ENCODE measurements at regions not wholly inside any gene's neighbourhood (a gene's known extent, or its start where the extent isn't known, plus 50 kb on each side); places are given as distances from the start of the nearest gene placed in this dataset.
A peak's percentile ranks its signal among the peaks of the same experiment; 100 is the strongest.

DNA sequence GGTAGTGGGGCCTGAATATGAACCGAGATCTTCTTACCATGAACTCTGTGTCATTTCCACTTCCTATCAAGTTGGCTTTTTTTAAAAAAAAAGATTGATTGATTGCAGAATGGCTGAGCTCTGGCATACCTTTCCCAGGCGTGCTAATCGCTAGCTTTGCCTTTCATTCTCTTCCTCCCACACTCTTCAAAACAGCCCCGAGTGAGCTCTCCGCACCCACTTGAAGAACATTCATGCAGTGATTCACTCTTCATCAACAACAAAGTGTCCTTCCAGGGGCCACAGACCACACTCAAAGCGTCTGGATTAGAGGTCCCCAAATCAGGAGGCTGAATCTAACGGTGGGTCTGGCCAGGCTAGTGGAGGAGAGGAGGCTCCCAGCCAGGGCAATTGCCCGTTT, 96.3 kb upstream of the GALNT2 start:
- Mint-ChIP-seq H3K4me1 (no peaks in the 10 kb centered on the region), H3K4me3 (no peak overlapping the region), H3K36me3 (peaks cover 8% of the 10 kb centered on the region), H3K27me3 (ENCODE audit: low read depth) (no peaks in the 10 kb centered on the region), H3K9me3 (peaks cover 17% of the 10 kb centered on the region), H3K27ac (no peak overlapping the region)
- no peak for ATAC-seq
- TF ChIP-seq NR1H2 (CRISPR knock-in tag; IDR thresholded peaks at IDR 0.05): no peak
- TF ChIP-seq TEAD4 (CRISPR knock-in tag; IDR thresholded peaks at IDR 0.05): no peak
- TF ChIP-seq SMAD4 (CRISPR knock-in tag; IDR thresholded peaks at IDR 0.05): no peak
- TF ChIP-seq NR3C1 (CRISPR knock-in tag; conservative IDR thresholded peaks at IDR 0.05; ENCODE audit: low read depth): no peak
- TF ChIP-seq, protein P1, sequence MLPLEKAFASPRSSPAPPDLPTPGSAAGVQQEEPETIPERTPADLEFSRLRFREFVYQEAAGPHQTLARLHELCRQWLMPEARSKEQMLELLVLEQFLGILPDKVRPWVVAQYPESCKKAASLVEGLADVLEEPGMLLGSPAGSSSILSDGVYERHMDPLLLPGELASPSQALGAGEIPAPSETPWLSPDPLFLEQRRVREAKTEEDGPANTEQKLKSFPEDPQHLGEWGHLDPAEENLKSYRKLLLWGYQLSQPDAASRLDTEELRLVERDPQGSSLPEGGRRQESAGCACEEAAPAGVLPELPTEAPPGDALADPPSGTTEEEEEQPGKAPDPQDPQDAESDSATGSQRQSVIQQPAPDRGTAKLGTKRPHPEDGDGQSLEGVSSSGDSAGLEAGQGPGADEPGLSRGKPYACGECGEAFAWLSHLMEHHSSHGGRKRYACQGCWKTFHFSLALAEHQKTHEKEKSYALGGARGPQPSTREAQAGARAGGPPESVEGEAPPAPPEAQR (CRISPR knock-in tag; IDR thresholded peaks at IDR 0.05): no peak
- TF ChIP-seq MXD4 (CRISPR knock-in tag; IDR thresholded peaks at IDR 0.05; ENCODE audit: borderline replicate concordance): no peak
- TF ChIP-seq ZNF263 (CRISPR knock-in tag; IDR thresholded peaks at IDR 0.05; ENCODE audit: low read depth): no peak
- no peak for TF ChIP-seq CBFB (CRISPR knock-in tag; IDR thresholded peaks at IDR 0.05; ENCODE audit: low read depth)
- TF ChIP-seq, protein P2, sequence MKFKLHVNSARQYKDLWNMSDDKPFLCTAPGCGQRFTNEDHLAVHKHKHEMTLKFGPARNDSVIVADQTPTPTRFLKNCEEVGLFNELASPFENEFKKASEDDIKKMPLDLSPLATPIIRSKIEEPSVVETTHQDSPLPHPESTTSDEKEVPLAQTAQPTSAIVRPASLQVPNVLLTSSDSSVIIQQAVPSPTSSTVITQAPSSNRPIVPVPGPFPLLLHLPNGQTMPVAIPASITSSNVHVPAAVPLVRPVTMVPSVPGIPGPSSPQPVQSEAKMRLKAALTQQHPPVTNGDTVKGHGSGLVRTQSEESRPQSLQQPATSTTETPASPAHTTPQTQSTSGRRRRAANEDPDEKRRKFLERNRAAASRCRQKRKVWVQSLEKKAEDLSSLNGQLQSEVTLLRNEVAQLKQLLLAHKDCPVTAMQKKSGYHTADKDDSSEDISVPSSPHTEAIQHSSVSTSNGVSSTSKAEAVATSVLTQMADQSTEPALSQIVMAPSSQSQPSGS (CRISPR knock-in tag; IDR thresholded peaks at IDR 0.05; ENCODE audit: borderline replicate concordance, low read depth): no peak
- TF ChIP-seq JUN (CRISPR knock-in tag; IDR thresholded peaks at IDR 0.05): no peak
- TF ChIP-seq, protein P3, sequence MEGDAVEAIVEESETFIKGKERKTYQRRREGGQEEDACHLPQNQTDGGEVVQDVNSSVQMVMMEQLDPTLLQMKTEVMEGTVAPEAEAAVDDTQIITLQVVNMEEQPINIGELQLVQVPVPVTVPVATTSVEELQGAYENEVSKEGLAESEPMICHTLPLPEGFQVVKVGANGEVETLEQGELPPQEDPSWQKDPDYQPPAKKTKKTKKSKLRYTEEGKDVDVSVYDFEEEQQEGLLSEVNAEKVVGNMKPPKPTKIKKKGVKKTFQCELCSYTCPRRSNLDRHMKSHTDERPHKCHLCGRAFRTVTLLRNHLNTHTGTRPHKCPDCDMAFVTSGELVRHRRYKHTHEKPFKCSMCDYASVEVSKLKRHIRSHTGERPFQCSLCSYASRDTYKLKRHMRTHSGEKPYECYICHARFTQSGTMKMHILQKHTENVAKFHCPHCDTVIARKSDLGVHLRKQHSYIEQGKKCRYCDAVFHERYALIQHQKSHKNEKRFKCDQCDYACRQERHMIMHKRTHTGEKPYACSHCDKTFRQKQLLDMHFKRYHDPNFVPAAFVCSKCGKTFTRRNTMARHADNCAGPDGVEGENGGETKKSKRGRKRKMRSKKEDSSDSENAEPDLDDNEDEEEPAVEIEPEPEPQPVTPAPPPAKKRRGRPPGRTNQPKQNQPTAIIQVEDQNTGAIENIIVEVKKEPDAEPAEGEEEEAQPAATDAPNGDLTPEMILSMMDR (IDR thresholded peaks at IDR 0.05): no peak
- TF ChIP-seq, protein P4, sequence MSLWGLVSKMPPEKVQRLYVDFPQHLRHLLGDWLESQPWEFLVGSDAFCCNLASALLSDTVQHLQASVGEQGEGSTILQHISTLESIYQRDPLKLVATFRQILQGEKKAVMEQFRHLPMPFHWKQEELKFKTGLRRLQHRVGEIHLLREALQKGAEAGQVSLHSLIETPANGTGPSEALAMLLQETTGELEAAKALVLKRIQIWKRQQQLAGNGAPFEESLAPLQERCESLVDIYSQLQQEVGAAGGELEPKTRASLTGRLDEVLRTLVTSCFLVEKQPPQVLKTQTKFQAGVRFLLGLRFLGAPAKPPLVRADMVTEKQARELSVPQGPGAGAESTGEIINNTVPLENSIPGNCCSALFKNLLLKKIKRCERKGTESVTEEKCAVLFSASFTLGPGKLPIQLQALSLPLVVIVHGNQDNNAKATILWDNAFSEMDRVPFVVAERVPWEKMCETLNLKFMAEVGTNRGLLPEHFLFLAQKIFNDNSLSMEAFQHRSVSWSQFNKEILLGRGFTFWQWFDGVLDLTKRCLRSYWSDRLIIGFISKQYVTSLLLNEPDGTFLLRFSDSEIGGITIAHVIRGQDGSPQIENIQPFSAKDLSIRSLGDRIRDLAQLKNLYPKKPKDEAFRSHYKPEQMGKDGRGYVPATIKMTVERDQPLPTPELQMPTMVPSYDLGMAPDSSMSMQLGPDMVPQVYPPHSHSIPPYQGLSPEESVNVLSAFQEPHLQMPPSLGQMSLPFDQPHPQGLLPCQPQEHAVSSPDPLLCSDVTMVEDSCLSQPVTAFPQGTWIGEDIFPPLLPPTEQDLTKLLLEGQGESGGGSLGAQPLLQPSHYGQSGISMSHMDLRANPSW (CRISPR knock-in tag; conservative IDR thresholded peaks at IDR 0.05; ENCODE audit: low read depth): no peak
- no peak for TF ChIP-seq HMGA2 (CRISPR knock-in tag; IDR thresholded peaks at IDR 0.05)
- DNase-seq (ENCODE audit: low spot score): no peak
- CTCF ChIA-PET: interaction anchor here (0.7 kb wide), 1 partner anchor 250 kb away, joined by 3 read pairs; no protein-coding TSS in a partner anchor
- POLR2A ChIA-PET: no interaction called here

DNA sequence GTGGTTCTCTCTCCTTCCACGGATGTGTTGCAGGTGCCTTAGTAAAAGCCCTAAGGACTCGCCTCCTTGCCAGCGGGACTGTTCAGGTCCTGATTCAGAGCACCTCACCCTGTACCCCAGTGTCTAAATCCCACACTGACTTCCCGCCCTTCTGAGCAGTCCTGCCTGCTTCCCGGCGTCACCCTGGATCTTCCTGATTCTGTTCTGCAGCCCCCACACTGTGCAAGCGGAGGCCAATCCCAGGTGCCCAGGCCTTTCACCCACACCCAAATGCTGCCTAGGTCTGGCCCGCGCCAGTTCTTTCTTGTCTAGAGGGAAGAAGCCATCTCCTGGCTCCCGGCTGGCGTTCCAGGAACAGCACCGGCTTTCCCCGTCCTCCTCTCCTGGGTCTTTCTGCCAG, 95.9 kb upstream of the GALNT2 start:
- Mint-ChIP-seq H3K36me3 (peaks cover 12% of the 10 kb centered on the region), H3K27me3 (ENCODE audit: low read depth) (no peaks in the 10 kb centered on the region), H3K4me3 (no peak overlapping the region), H3K27ac (no peak overlapping the region), H3K9me3 (peaks cover 21% of the 10 kb centered on the region), H3K4me1 (no peaks in the 10 kb centered on the region)
- ATAC-seq (no peak), DNase-seq (ENCODE audit: low spot score) (no peak)
- TF ChIP-seq TEAD4 (CRISPR knock-in tag; IDR thresholded peaks at IDR 0.05) (no peak), GRHL2 (CRISPR knock-in tag; IDR thresholded peaks at IDR 0.05; ENCODE audit: insufficient replicate concordance, severe bottlenecking) (no peak)
- ChIA-PET POLR2A (no interaction called here), CTCF (interaction anchor here (0.7 kb wide), 1 partner anchor 250 kb away, joined by 3 read pairs; no protein-coding TSS in a partner anchor)

DNA sequence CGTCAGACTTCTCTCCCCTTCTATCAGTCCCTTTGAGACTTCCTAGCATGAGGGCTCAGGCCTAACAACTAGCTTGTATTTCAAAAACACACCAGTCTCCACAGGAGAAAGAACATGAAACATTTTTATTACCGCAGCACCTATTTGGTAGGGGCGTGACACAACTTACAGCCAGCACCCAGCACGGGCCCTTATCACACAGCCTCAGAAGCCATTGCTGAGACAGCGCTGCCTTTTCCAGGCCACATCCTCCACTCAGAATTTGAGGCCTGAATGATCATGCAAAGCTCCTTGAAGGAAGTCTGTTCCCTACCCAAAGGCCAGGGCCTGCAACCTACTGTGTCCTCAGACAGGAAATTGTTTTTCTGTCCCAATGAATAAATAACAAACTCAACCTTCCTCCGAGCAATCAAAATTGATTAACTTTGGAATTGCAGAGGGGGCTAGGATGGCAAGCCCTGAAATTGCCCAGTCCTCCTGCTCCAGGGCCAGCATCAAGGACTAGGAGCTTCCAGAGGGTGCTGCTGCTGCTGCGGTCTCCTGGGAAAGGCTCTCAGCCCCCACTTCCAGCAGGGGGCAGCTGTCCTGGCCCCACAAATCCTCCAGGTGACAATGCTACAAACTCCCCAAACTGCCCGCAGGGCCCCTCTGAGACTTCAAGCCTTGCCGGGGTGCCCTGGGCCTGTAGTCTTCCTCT, 94.3 kb upstream of the GALNT2 start:
- peak; percentile 59 for DNase-seq (ENCODE audit: low spot score)
- H3K36me3 Mint-ChIP-seq: peaks cover 24% of the 10 kb centered on the region
- peaks cover 31% of the 10 kb centered on the region for H3K9me3 Mint-ChIP-seq
- no peaks in the 10 kb centered on the region for H3K27me3 Mint-ChIP-seq (ENCODE audit: low read depth)
- ChIA-PET POLR2A (no interaction called here), CTCF (interaction anchor here (0.5 to 1.4 kb wide), 22 partner anchors 10 to 336 kb away, joined by 3 to 9 read pairs (median 4); no protein-coding TSS in a partner anchor)
- H3K4me1 Mint-ChIP-seq: no peaks in the 10 kb centered on the region
- H3K27ac Mint-ChIP-seq: no peak overlapping the region
- peak; percentile 93 for ATAC-seq
- no peak overlapping the region for H3K4me3 Mint-ChIP-seq
- TF ChIP-seq, protein P5, sequence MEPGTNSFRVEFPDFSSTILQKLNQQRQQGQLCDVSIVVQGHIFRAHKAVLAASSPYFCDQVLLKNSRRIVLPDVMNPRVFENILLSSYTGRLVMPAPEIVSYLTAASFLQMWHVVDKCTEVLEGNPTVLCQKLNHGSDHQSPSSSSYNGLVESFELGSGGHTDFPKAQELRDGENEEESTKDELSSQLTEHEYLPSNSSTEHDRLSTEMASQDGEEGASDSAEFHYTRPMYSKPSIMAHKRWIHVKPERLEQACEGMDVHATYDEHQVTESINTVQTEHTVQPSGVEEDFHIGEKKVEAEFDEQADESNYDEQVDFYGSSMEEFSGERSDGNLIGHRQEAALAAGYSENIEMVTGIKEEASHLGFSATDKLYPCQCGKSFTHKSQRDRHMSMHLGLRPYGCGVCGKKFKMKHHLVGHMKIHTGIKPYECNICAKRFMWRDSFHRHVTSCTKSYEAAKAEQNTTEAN (CRISPR knock-in tag; IDR thresholded peaks at IDR 0.05): no peak
- TF ChIP-seq ZNF317 (CRISPR knock-in tag; IDR thresholded peaks at IDR 0.05; ENCODE audit: borderline replicate concordance, low read depth) (no peak), NR3C1 (CRISPR knock-in tag; conservative IDR thresholded peaks at IDR 0.05; ENCODE audit: low read depth) (no peak), RORB (CRISPR knock-in tag; IDR thresholded peaks at IDR 0.05) (no peak), ZBTB21 (CRISPR knock-in tag; IDR thresholded peaks at IDR 0.05; ENCODE audit: borderline replicate concordance) (no peak), GTF2I (CRISPR knock-in tag; conservative IDR thresholded peaks at IDR 0.05) (no peak)
- TF ChIP-seq, protein P2 (CRISPR knock-in tag; IDR thresholded peaks at IDR 0.05; ENCODE audit: borderline replicate concordance, low read depth): no peak
